ENCODE measurements at regions not wholly inside any gene's neighbourhood (a gene's known extent, or its start where the extent isn't known, plus 50 kb on each side); places are given as distances from the start of the nearest gene placed in this dataset.

- DNase-seq (ENCODE audit: low read depth): no peak
- H3K4me3 ChIP-seq (ENCODE audit: low read depth, low read length): no peak overlapping the region
- no peak for TF ChIP-seq CTCF (IDR thresholded peaks at IDR 0.05; ENCODE audit: control insufficient read depth, extremely low read depth, insufficient read depth)
Observed at GRCh38 chr3:99394831-99395778, 243.3 kb upstream of the COL8A1 start.

GRCh38 chr3:99393961-99394360 is 244.4 kb upstream of the COL8A1 start:
- no peak for TF ChIP-seq CTCF (IDR thresholded peaks at IDR 0.05; ENCODE audit: control insufficient read depth, extremely low read depth, insufficient read depth)
- H3K4me3 ChIP-seq (ENCODE audit: low read depth, low read length): no peak overlapping the region
- DNase-seq (ENCODE audit: low read depth): no peak

- DNase-seq (ENCODE audit: low read depth): no peak
- H3K4me3 ChIP-seq (ENCODE audit: low read depth, low read length): no peak overlapping the region
- TF ChIP-seq CTCF (IDR thresholded peaks at IDR 0.05; ENCODE audit: control insufficient read depth, extremely low read depth, insufficient read depth): no peak
Observed at GRCh38 chr3:99388780-99389179, 249.6 kb upstream of the COL8A1 start.

- DNase-seq (ENCODE audit: low read depth): no peak
- no peak for TF ChIP-seq CTCF (IDR thresholded peaks at IDR 0.05; ENCODE audit: control insufficient read depth, extremely low read depth, insufficient read depth)
- H3K4me3 ChIP-seq (ENCODE audit: low read depth, low read length): no peak overlapping the region
Observed at GRCh38 chr3:99384596-99384995, 253.8 kb upstream of the COL8A1 start.

- no peak overlapping the region for H3K4me3 ChIP-seq (ENCODE audit: low read depth, low read length)
- TF ChIP-seq CTCF (IDR thresholded peaks at IDR 0.05; ENCODE audit: control insufficient read depth, extremely low read depth, insufficient read depth): no peak
- no peak for DNase-seq (ENCODE audit: low read depth)
Observed at GRCh38 chr3:99376926-99377325, 261.5 kb upstream of the COL8A1 start.

GRCh38 chr3:99373846-99374210 is 264.6 kb upstream of the COL8A1 start:
- no peak for TF ChIP-seq CTCF (IDR thresholded peaks at IDR 0.05; ENCODE audit: control insufficient read depth, extremely low read depth, insufficient read depth)
- no peak for DNase-seq (ENCODE audit: low read depth)
- H3K4me3 ChIP-seq (ENCODE audit: low read depth, low read length): no peak overlapping the region

All from LNCaP clone FGC (cell line).